ENCODE measurements at regions not wholly inside any gene's neighbourhood (a gene's known extent, or its start where the extent isn't known, plus 50 kb on each side); places are given as distances from the start of the nearest gene placed in this dataset.
A peak's percentile ranks its signal among the peaks of the same experiment; 100 is the strongest.

GRCh38 chr3:20604659-20605058, 418.7 kb upstream of the SGO1 start:
- TF ChIP-seq, protein P1, sequence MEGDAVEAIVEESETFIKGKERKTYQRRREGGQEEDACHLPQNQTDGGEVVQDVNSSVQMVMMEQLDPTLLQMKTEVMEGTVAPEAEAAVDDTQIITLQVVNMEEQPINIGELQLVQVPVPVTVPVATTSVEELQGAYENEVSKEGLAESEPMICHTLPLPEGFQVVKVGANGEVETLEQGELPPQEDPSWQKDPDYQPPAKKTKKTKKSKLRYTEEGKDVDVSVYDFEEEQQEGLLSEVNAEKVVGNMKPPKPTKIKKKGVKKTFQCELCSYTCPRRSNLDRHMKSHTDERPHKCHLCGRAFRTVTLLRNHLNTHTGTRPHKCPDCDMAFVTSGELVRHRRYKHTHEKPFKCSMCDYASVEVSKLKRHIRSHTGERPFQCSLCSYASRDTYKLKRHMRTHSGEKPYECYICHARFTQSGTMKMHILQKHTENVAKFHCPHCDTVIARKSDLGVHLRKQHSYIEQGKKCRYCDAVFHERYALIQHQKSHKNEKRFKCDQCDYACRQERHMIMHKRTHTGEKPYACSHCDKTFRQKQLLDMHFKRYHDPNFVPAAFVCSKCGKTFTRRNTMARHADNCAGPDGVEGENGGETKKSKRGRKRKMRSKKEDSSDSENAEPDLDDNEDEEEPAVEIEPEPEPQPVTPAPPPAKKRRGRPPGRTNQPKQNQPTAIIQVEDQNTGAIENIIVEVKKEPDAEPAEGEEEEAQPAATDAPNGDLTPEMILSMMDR (IDR thresholded peaks at IDR 0.05) = no peak
- H3K4me1 Mint-ChIP-seq (ENCODE audit: unreplicated experiment) = peaks cover 8% of the 10 kb centered on the region
- peaks cover 12% of the 10 kb centered on the region for H3K9me3 Mint-ChIP-seq (ENCODE audit: unreplicated experiment)
- no peak for DNase-seq (ENCODE audit: extremely low spot score, unreplicated experiment)
- H3K27ac Mint-ChIP-seq (ENCODE audit: unreplicated experiment) = no peak overlapping the region
- H3K36me3 Mint-ChIP-seq (ENCODE audit: unreplicated experiment) = no peaks in the 10 kb centered on the region
- no peak overlapping the region for H3K4me3 Mint-ChIP-seq (ENCODE audit: unreplicated experiment)
- H3K27me3 Mint-ChIP-seq (ENCODE audit: unreplicated experiment) = no peaks in the 10 kb centered on the region

GRCh38 chr3:20589275-20589674, 403.3 kb upstream of the SGO1 start:
- DNase-seq (ENCODE audit: extremely low spot score, unreplicated experiment) = no peak
- Mint-ChIP-seq H3K4me3 (ENCODE audit: unreplicated experiment) (no peak overlapping the region), H3K4me1 (ENCODE audit: unreplicated experiment) (peaks cover 3% of the 10 kb centered on the region), H3K9me3 (ENCODE audit: unreplicated experiment) (no peaks in the 10 kb centered on the region), H3K36me3 (ENCODE audit: unreplicated experiment) (no peaks in the 10 kb centered on the region), H3K27me3 (ENCODE audit: unreplicated experiment) (no peaks in the 10 kb centered on the region), H3K27ac (ENCODE audit: unreplicated experiment) (no peak overlapping the region)
- TF ChIP-seq, protein P1 (IDR thresholded peaks at IDR 0.05) = no peak

- Mint-ChIP-seq H3K36me3 (ENCODE audit: unreplicated experiment) (no peaks in the 10 kb centered on the region), H3K27ac (ENCODE audit: unreplicated experiment) (no peak overlapping the region)
- TF ChIP-seq, protein P1 (IDR thresholded peaks at IDR 0.05) = no peak
Measured at GRCh38 chr3:20588781-20589180, 402.8 kb upstream of the SGO1 start.

GRCh38 chr3:20583648-20584047, 397.6 kb upstream of the SGO1 start:
- H3K27me3 Mint-ChIP-seq (ENCODE audit: unreplicated experiment) = no peaks in the 10 kb centered on the region
- no peak overlapping the region for H3K27ac Mint-ChIP-seq (ENCODE audit: unreplicated experiment)
- DNase-seq (ENCODE audit: extremely low spot score, unreplicated experiment) = no peak
- H3K4me1 Mint-ChIP-seq (ENCODE audit: unreplicated experiment) = no peaks in the 10 kb centered on the region
- H3K9me3 Mint-ChIP-seq (ENCODE audit: unreplicated experiment) = no peaks in the 10 kb centered on the region
- H3K4me3 Mint-ChIP-seq (ENCODE audit: unreplicated experiment) = no peak overlapping the region
- TF ChIP-seq, protein P1 (IDR thresholded peaks at IDR 0.05) = no peak
- no peaks in the 10 kb centered on the region for H3K36me3 Mint-ChIP-seq (ENCODE audit: unreplicated experiment)

More at GRCh38 chr3:20588781-20589180, 402.8 kb upstream of the SGO1 start:
- Mint-ChIP-seq H3K4me3 (ENCODE audit: unreplicated experiment) (no peak overlapping the region), H3K9me3 (ENCODE audit: unreplicated experiment) (no peaks in the 10 kb centered on the region), H3K27me3 (ENCODE audit: unreplicated experiment) (no peaks in the 10 kb centered on the region), H3K4me1 (ENCODE audit: unreplicated experiment) (peaks cover 3% of the 10 kb centered on the region)
- DNase-seq (ENCODE audit: extremely low spot score, unreplicated experiment) = no peak

DNA sequence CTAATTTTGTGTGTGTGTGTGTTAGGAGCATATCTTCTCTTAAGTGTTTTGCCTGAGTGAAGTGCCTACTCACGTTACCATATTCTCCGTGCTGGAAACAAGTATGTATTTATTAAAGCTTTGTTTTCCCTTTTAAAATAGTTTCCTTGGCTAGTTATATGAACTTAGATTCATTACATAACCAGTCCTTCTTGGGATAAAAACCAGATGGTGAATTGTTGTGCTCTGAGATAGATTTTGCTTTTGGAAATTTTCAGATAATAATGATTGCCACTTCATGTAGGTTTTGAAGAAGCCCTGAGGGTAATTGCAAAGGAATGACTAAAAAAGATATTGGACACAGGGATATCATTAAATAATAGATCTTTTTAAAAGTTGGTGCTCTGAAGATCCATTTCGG, 390.2 kb upstream of the SGO1 start:
- Mint-ChIP-seq H3K27me3 (ENCODE audit: unreplicated experiment) (no peaks in the 10 kb centered on the region), H3K36me3 (ENCODE audit: unreplicated experiment) (no peaks in the 10 kb centered on the region), H3K4me3 (ENCODE audit: unreplicated experiment) (no peak overlapping the region), H3K9me3 (ENCODE audit: unreplicated experiment) (no peaks in the 10 kb centered on the region), H3K4me1 (ENCODE audit: unreplicated experiment) (peaks cover 35% of the 10 kb centered on the region), H3K27ac (ENCODE audit: unreplicated experiment) (peak overlapping the region; percentile 23)
- no peak for DNase-seq (ENCODE audit: extremely low spot score, unreplicated experiment)
- TF ChIP-seq, protein P1 (IDR thresholded peaks at IDR 0.05) = no peak

All from osteocyte (in vitro differentiated cells).